Small intestine (tissue), 7 donors: ENCODE measurements at regions not wholly inside any gene's neighbourhood (a gene's known extent, or its start where the extent isn't known, plus 50 kb on each side); places are given as distances from the start of the nearest gene placed in this dataset.
A peak's percentile ranks its signal among the peaks of the same experiment; 100 is the strongest.

Experiments used
- DNase-seq, 2 donors: peaks; one replicate each; pipeline versions ENCODE4 v3.0.0 to v3.0.0-alpha.2; 2013
- FAIRE-seq: peaks from 2 replicates; lab custom pipeline; 2012; peaks lifted over from hg19 to GRCh38; lab: Jason Lieb, UNC
- H3K27ac ChIP-seq, 3 donors: one replicate each; pipeline ENCODE4 v1.5.1; 2013; ENCODE audit warnings: low read length in 2 of 3, mild to moderate bottlenecking in 2 of 3, control low read depth in 1 of 3, inconsistent platforms in 1 of 3, low read depth in 1 of 3, moderate library complexity in 1 of 3
- H3K27me3 ChIP-seq, 3 donors: one replicate each; pipeline ENCODE4 v1.6.1; 2013; ENCODE audit warnings: low read length in 3 of 3, inconsistent platforms in 1 of 3; ENCODE audit not compliant: control insufficient read depth in 3 of 3, insufficient read depth in 3 of 3
- H3K36me3 ChIP-seq, 3 donors: one replicate each; pipeline ENCODE4 v1.6.1; 2013; ENCODE audit warnings: low read length in 3 of 3, inconsistent platforms in 1 of 3, low read depth in 1 of 3, mild to moderate bottlenecking in 1 of 3, moderate library complexity in 1 of 3; ENCODE audit not compliant: control insufficient read depth in 3 of 3, insufficient read depth in 2 of 3
- H3K4me1 ChIP-seq, 3 donors: one replicate each; pipeline ENCODE4 v1.6.1; 2013; ENCODE audit warnings: low read length in 2 of 3, inconsistent platforms in 1 of 3, low read depth in 1 of 3, mild to moderate bottlenecking in 1 of 3, moderate library complexity in 1 of 3; ENCODE audit not compliant: control insufficient read depth in 3 of 3, insufficient read depth in 2 of 3
- H3K4me3 ChIP-seq, 3 donors: one replicate each; pipeline ENCODE4 v1.5.1; 2013; ENCODE audit warnings: low read length in 3 of 3, control low read depth in 1 of 3, inconsistent platforms in 1 of 3, low read depth in 1 of 3, mild to moderate bottlenecking in 1 of 3, moderate library complexity in 1 of 3
- H3K9me3 ChIP-seq, 2 donors: one replicate each; pipeline ENCODE4 v1.6.1; 2013; ENCODE audit warnings: low read depth in 1 of 2, low read length in 1 of 2; ENCODE audit not compliant: control insufficient read depth in 2 of 2, insufficient read depth in 1 of 2
- WGBS, 3 donors: extraction: QIAGEN DNeasy Blood & Tissue Kit; methylation state at CpG; one replicate each; pipeline ENCODE4 v1.1.7; 2013; 5-methylcytosine and 5-hydroxymethylcytosine counted together
- donor health status: healthy with polysubstance abuse.
- donor health status: control.
- donor health status: control.
- donor health status: Bipolar disorder and iron deficiency.
- donor health status: healthy.

DNA sequence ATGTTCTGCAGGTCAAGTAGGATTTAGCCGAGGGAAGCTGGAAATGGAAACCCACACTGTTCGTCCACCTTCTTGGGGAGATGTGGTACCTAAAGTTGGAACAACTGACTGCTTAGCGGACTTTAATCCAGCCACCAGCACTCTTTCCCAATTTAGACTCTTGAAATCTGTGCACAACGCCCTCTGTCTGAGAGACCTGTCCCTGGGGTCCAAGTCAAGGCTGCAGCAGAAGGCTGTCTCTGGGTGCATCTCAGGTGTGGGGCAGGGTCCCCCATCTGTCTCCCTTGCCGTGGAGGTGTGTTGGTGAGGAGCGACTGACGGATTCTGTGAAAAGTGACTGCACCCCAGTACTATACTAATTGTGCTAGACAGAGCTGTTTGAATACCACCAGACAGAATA lies 168.2 kb upstream of the CADM1 start:
- WGBS, 3 donors: 90 to 95% (median 91%) methylated on average over 7 of the region's 7 CpGs
- H3K27ac ChIP-seq: no peak overlapping the region
- DNase-seq (no peak), FAIRE-seq (no peak)
- no peaks in the 10 kb centered on the region for H3K9me3 ChIP-seq
- no peak overlapping the region for H3K4me3 ChIP-seq
- no peaks in the 10 kb centered on the region for H3K36me3 ChIP-seq
- H3K4me1 ChIP-seq: no peaks in the 10 kb centered on the region
- H3K27me3 ChIP-seq: peaks cover 0 to 2% (median 0%) of the 10 kb centered on the region in 3 donors

DNA sequence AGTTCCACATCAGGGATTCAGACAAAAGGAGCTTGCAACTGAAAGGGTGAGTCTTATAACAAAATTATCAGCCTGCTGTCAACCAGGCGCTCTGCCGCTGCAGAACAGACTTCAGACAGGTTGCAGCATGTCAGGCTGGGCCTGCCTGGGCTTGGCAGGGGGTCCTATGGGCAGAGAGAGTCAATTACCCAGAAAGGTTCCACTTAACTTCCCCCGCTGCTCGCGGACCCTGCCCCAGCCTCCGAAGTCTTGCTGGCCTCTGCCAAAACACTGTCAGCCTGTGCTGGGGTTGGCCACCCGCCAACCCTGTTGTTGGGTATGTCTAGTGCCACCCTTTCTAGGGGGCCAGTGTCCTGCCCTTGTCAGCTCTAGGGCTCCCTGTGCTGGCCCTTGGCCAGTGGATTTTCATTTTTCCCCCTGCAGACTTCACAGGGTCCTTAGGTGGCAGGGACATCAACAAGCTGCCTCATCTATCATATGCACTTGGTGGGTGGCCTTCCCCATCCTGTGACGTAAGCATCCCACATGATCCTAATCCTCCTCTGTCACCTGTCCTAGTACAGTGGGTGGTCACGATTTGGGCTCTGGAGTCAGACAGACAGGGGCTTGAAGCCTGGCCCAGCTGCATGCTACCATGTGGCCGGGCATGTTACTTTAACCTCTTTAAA lies 166.5 kb upstream of the CADM1 start:
- Histone ChIP-seq H3K27ac (no peak overlapping the region), H3K36me3 (no peaks in the 10 kb centered on the region), H3K4me3 (no peak overlapping the region), H3K27me3 (peaks cover 0 to 2% (median 0%) of the 10 kb centered on the region in 3 donors), H3K9me3 (no peaks in the 10 kb centered on the region), H3K4me1 (no peaks in the 10 kb centered on the region)
- WGBS, 3 donors: 82 to 91% (median 85%) methylated on average over 10 of the region's 10 CpGs
- no peak for FAIRE-seq
- no peak for DNase-seq

DNA sequence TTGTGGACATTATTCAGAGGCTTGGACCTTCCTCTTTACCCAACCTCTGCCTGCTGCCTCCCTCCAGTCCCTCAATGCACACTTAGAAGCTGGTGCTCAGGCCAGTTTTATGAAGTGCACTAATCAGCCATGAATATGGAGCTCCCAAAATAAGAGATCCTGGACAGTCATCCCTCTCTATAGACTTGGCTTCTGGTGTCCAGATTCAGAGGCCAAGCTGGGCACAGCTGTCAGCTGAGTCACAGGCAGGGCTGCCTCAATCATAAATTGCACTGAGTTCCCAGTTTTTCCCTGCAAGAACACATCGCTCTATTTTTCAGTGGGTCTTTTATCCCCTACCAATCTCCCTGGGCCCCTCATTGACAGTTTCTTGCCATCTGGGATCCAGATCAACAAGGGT lies 161.7 kb upstream of the CADM1 start:
- no peak for FAIRE-seq
- peaks cover 0 to 3% (median 0%) of the 10 kb centered on the region in 3 donors for H3K27me3 ChIP-seq
- H3K4me1 ChIP-seq: no peaks in the 10 kb centered on the region
- no peaks in the 10 kb centered on the region for H3K9me3 ChIP-seq
- H3K27ac ChIP-seq: no peak overlapping the region
- DNase-seq: no peak
- 86 to 100% (median 100%) methylated on average over 1 of the region's 1 CpG for WGBS, 3 donors
- H3K4me3 ChIP-seq: no peak overlapping the region
- H3K36me3 ChIP-seq: peaks cover 0 to 2% (median 0%) of the 10 kb centered on the region in 3 donors

DNA sequence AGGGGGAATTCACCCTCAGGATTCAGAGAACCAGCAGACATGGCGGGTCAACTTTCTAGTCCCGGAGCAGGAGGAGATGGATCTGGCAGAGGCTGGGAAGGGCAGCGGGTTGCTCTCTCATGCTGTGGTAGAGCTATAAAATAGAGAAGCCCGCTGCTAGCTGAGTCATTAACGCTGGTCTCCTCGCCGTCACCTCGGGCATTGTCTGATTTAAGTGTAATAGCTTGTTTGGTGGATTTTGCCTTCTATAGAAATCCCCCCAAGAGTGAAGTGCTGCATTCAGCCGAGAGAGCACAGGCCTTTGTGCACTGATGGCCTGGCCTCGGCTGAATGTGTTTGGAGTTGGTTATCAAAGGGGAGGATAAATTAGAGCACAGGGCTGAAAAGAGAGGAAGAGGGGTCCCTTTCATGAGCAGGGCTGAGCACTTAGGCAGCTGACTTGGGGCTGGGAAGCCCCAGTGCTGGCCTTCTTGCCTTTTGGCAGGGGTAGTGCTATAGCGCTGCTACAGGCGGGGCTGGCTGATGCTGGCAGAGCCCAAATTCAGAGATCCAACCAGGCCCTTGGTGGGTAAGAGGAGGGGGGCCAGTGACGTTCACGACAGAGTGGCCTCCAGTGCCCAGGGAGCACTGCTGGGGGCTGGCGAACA lies 161.1 kb upstream of the CADM1 start:
- peaks cover 0 to 10% (median 4%) of the 10 kb centered on the region in 3 donors for H3K27me3 ChIP-seq
- no peaks in the 10 kb centered on the region for H3K4me1 ChIP-seq
- DNase-seq (no peak), FAIRE-seq (no peak)
- WGBS, 3 donors: 85 to 90% (median 87%) methylated on average over 15 of the region's 15 CpGs
- no peak overlapping the region for H3K4me3 ChIP-seq
- no peak overlapping the region for H3K27ac ChIP-seq
- peaks cover 0 to 2% (median 0%) of the 10 kb centered on the region in 3 donors for H3K36me3 ChIP-seq
- no peaks in the 10 kb centered on the region for H3K9me3 ChIP-seq

DNA sequence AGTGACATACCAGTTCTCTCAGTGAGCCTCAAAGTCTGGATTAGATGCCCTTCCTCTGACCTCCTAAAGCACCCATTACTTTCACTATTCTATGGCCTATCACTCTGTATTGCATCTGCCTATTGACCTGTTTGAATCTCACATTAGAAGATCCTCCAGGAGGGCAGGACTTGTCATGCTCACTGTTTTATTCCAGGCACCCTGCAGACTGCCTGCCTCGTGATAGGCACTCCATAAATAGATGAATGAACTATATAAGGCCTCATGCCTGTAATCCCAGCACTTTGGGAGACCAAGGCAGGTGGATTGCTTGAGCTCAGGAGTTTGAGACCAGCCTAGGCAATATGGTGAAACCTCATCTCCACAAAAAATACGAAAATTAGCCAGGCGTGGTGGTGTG lies 160.1 kb upstream of the CADM1 start:
- Histone ChIP-seq H3K9me3 (no peaks in the 10 kb centered on the region), H3K4me1 (no peaks in the 10 kb centered on the region), H3K27me3 (peaks cover 0 to 17% (median 5%) of the 10 kb centered on the region in 3 donors), H3K36me3 (peaks cover 0 to 2% (median 0%) of the 10 kb centered on the region in 3 donors), H3K4me3 (no peak overlapping the region), H3K27ac (no peak overlapping the region)
- 83 to 92% (median 92%) methylated on average over 3 of the region's 3 CpGs for WGBS, 3 donors
- DNase-seq: no peak
- FAIRE-seq: no peak

DNA sequence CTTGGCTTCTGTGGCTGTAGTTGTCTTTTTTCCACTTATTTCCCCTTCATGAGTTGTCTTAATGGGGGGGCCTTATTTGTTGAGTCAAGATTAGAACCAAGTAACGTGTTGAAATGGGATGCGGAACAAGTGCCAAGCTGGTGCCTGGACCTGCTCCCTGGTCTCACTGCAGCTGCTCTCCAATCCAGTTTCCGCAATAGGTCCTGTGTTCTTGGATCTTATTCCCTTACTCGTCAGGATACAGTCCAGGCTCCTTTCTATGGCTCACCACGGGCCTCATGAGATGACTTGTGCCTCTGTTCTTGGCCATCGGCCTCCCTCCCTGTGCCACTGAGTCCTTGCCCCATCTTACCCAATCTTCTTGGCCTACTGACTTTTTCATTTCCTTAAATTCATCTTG lies 159.6 kb upstream of the CADM1 start:
- WGBS, 3 donors: 90 to 93% (median 92%) methylated on average over 6 of the region's 6 CpGs
- Histone ChIP-seq H3K4me1 (no peaks in the 10 kb centered on the region), H3K36me3 (peaks cover 0 to 2% (median 0%) of the 10 kb centered on the region in 3 donors), H3K4me3 (no peak overlapping the region), H3K9me3 (no peaks in the 10 kb centered on the region), H3K27me3 (peaks cover 0 to 23% (median 6%) of the 10 kb centered on the region in 3 donors), H3K27ac (no peak overlapping the region)
- FAIRE-seq: no peak
- no peak for DNase-seq

DNA sequence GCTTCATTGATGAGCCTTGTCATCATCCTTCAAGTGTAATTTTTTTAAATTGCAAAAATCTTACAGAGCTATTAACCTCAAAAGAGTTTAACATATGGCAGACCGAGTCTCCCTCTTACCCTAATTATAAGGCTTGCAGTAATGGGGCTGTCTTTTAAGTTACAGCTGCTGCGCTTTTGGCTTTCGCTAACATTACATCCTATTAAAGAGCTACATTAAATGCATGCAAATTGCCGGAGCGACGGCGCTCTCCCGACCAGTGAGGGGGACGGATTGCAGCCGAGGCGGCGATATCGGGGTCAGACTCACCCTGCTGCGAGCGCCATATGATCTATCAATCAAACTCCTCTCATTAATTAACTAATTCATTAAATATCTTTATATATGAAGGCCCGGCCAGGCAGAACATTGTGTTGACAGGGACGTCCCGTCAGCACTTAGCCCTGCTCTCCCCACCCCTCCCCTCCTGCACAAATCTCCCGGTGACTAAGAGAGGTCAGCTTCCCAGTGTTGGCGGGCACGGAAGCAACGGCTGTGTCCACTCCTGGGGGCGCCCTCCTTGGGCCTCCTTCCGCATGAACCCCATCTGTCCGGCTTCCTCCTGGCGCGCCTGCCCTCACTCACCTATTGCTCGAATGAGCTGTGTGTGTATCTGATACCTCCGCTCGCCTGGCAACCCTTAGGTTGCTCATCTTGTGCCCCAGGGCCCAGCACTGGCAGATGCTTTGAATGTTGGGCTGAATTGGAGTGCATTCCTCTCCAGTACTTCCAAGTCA lies 156.0 kb upstream of the CADM1 start:
- DNase-seq (peak; percentile 3 to 8), FAIRE-seq (no peak)
- H3K36me3 ChIP-seq: peaks cover 0 to 2% (median 0%) of the 10 kb centered on the region in 3 donors
- no peak overlapping the region for H3K27ac ChIP-seq
- H3K9me3 ChIP-seq: no peaks in the 10 kb centered on the region
- no peaks in the 10 kb centered on the region for H3K4me1 ChIP-seq
- H3K27me3 ChIP-seq: peaks cover 0 to 42% (median 6%) of the 10 kb centered on the region in 3 donors
- WGBS, 3 donors: 10 to 24% (median 20%) methylated on average over 30 of the region's 30 CpGs
- H3K4me3 ChIP-seq: no peak overlapping the region
